ENCODE measurements at regions not wholly inside any gene's neighbourhood (a gene's known extent, or its start where the extent isn't known, plus 50 kb on each side); places are given as distances from the start of the nearest gene placed in this dataset.

GRCh38 chr11:92632495-92632894 is 337.0 kb upstream of the MTNR1B start (continued):
- TF ChIP-seq PBX3 (IDR thresholded peaks at IDR 0.05) = no peak
- TF ChIP-seq HDAC2 (IDR thresholded peaks at IDR 0.05) = no peak
- no peak for TF ChIP-seq CBX8 (IDR thresholded peaks at IDR 0.05)
- TF ChIP-seq BCL3 (IDR thresholded peaks at IDR 0.05) = no peak
- TF ChIP-seq E2F6 (IDR thresholded peaks at IDR 0.05; ENCODE audit: borderline replicate concordance, low read depth) = no peak
- no peak for TF ChIP-seq HEYL (CRISPR knock-in tag; IDR thresholded peaks at IDR 0.05)
- no peak for TF ChIP-seq ATOH8 (CRISPR knock-in tag; IDR thresholded peaks at IDR 0.05; ENCODE audit: low read depth)

- ChIA-PET CTCF (no interaction called here), POLR2A (no interaction called here)
- WGBS (ENCODE audit: missing lambda C conversion rate) = 0% methylated on average over 1 of the region's 1 CpG
- H3K4me1 ChIP-seq = no peaks in the 10 kb centered on the region
- ATAC-seq (no peak), DNase-seq (ENCODE audit: low read depth in 1 of 2, low spot score in 1 of 2) (no peak), FAIRE-seq (no peak)
- H3K4me3 ChIP-seq = no peak overlapping the region
- no peak for TF ChIP-seq BCL3 (IDR thresholded peaks at IDR 0.05)
- no peak for TF ChIP-seq HOXB5 (CRISPR knock-in tag; IDR thresholded peaks at IDR 0.05)
- no peak for TF ChIP-seq RNF2 (IDR thresholded peaks at IDR 0.05; ENCODE audit: borderline replicate concordance, low read depth)
- TF ChIP-seq ZSCAN20 (CRISPR knock-in tag; IDR thresholded peaks at IDR 0.05) = no peak
- no peak for TF ChIP-seq CEBPB (IDR thresholded peaks at IDR 0.05)
- TF ChIP-seq CTCF (IDR thresholded peaks at IDR 0.05) = no peak
- no peak for TF ChIP-seq PHF8 (IDR thresholded peaks at IDR 0.05; ENCODE audit: borderline replicate concordance, low read depth)
- no peak for TF ChIP-seq HOXA7 (CRISPR knock-in tag; IDR thresholded peaks at IDR 0.05)
- TF ChIP-seq HOXB13 (CRISPR knock-in tag; IDR thresholded peaks at IDR 0.05; ENCODE audit: low read depth) = no peak
- TF ChIP-seq CBX2 (IDR thresholded peaks at IDR 0.05; ENCODE audit: borderline replicate concordance, low read depth) = no peak
- no peak for TF ChIP-seq ZC3H11A (IDR thresholded peaks at IDR 0.05)
- TF ChIP-seq ATOH8 (CRISPR knock-in tag; IDR thresholded peaks at IDR 0.05; ENCODE audit: low read depth) = no peak
- no peak for TF ChIP-seq HMGXB4 (CRISPR knock-in tag; IDR thresholded peaks at IDR 0.05; ENCODE audit: borderline replicate concordance)
- TF ChIP-seq JUN (IDR thresholded peaks at IDR 0.05) = no peak
- TF ChIP-seq HDAC2 (IDR thresholded peaks at IDR 0.05) = no peak
- no peak for TF ChIP-seq ESRRA (IDR thresholded peaks at IDR 0.05; ENCODE audit: borderline replicate concordance, low read length)
- TF ChIP-seq REST (IDR thresholded peaks at IDR 0.05) = no peak
- no peak overlapping the region for H3K27ac ChIP-seq
- no peak overlapping the region for H3K4me2 ChIP-seq
- no peaks in the 10 kb centered on the region for H3K9me3 ChIP-seq
Measured at GRCh38 chr11:92633820-92634219, 335.6 kb upstream of the MTNR1B start.
